UCSD-AML1 (cell line): ENCODE measurements at regions not wholly inside any gene's neighbourhood (a gene's known extent, or its start where the extent isn't known, plus 50 kb on each side); places are given as distances from the start of the nearest gene placed in this dataset.

ENCODE experiments used
- DNase-seq: peaks from one replicate; lab custom pipeline; 2025; ENCODE audit not compliant: unreplicated experiment; lab: John Stamatoyannopoulos, UW

- DNase-seq = no peak
Observed at GRCh38 chr4:3715855-3716630, 50.1 kb upstream of the ADRA2C start.

- no peak for DNase-seq
Observed at GRCh38 chr4:3715061-3715854, 50.9 kb upstream of the ADRA2C start.

- DNase-seq = no peak
Observed at GRCh38 chr4:3714642-3715001, 51.6 kb upstream of the ADRA2C start.

GRCh38 chr4:3713817-3714641 lies 52.2 kb upstream of the ADRA2C start:
- DNase-seq = no peak

GRCh38 chr4:3713346-3713745 lies 52.8 kb upstream of the ADRA2C start:
- no peak for DNase-seq

- no peak for DNase-seq
Observed at GRCh38 chr4:3712936-3713335, 53.2 kb upstream of the ADRA2C start.

- no peak for DNase-seq
Observed at GRCh38 chr4:3712112-3712805, 53.9 kb upstream of the ADRA2C start.

- no peak for DNase-seq
Observed at GRCh38 chr4:3711183-3712111, 54.7 kb upstream of the ADRA2C start.

- DNase-seq = no peak
Observed at GRCh38 chr4:3710451-3711182, 55.6 kb upstream of the ADRA2C start.

- no peak for DNase-seq
Observed at GRCh38 chr4:3709846-3710441, 56.2 kb upstream of the ADRA2C start.

GRCh38 chr4:3709061-3709845 lies 56.9 kb upstream of the ADRA2C start:
- DNase-seq = no peak

- DNase-seq = no peak
Observed at GRCh38 chr4:3708611-3709010, 57.6 kb upstream of the ADRA2C start.

- no peak for DNase-seq
Observed at GRCh38 chr4:3708103-3708510, 58.1 kb upstream of the ADRA2C start.

- DNase-seq = no peak
Observed at GRCh38 chr4:3707423-3708102, 58.6 kb upstream of the ADRA2C start.

GRCh38 chr4:3706565-3707422 lies 59.4 kb upstream of the ADRA2C start:
- DNase-seq = no peak

GRCh38 chr4:3706111-3706511 lies 60.1 kb upstream of the ADRA2C start:
- DNase-seq = no peak
